ENCODE measurements at regions not wholly inside any gene's neighbourhood (a gene's known extent, or its start where the extent isn't known, plus 50 kb on each side); places are given as distances from the start of the nearest gene placed in this dataset.

- TF ChIP-seq CBX8 (IDR thresholded peaks at IDR 0.05; ENCODE audit: borderline replicate concordance, low read depth, low read length) (no peak), EGR1 (IDR thresholded peaks at IDR 0.05; ENCODE audit: borderline replicate concordance, low read depth, low read length) (no peak)
Observed at GRCh38 chr9:126226991-126227936, 99.4 kb upstream of the MVB12B start (continued).
